K562 (cell line): ENCODE measurements at regions not wholly inside any gene's neighbourhood (a gene's known extent, or its start where the extent isn't known, plus 50 kb on each side); places are given as distances from the start of the nearest gene placed in this dataset.
A peak's percentile ranks its signal among the peaks of the same experiment; 100 is the strongest.

Experiments used
- ATAC-seq: fragments of 200-7000 bp; cut with Tn5 transposase; 3 replicates; pipeline ENCODE4 v1.9.1; 2020; ENCODE audit warnings: moderate library complexity
- BruUV-seq: library from RNA; stranded (reverse); fragments of 400-500 nt; replicated peaks from 2 replicates; lab custom pipeline; 2021; lab: Mats Ljungman, UMichigan
- CTCF ChIA-PET: fragments of 300-600 bp; formaldehyde crosslinking; extraction: SDS; loops from one replicate; lab custom pipeline; 2021; ENCODE audit warnings: low intra/inter-chr PET ratio; lab: Yijun Ruan, JAX
- POLR2A ChIA-PET: fragments of 300-600, 350-650 bp; sonication (Branson Sonifier 250); formaldehyde crosslinking; extraction: SDS; loops from one replicate; lab custom pipeline; 2021; ENCODE audit warnings: antibody characterized with exemption, inconsistent platforms; lab: Yijun Ruan, JAX
- DNase-seq, 4 experiments: peaks; one replicate each; pipeline versions ENCODE4 v3.0.0 to v3.0.0-alpha.2; 2011 to 2018; ENCODE audit warnings: low spot score in 3 of 4, mixed read lengths in 3 of 4; ENCODE audit errors: extremely low read depth in 1 of 4
- FAIRE-seq: peaks from 2 replicates; lab custom pipeline; 2011; peaks lifted over from hg19 to GRCh38; lab: Jason Lieb, UNC
- H2AFZ ChIP-seq: 2 replicates; pipeline ENCODE4 v1.6.0; 2011; ENCODE audit warnings: low read depth, low read length, control low read depth, inconsistent platforms
- H3K27ac ChIP-seq: fragments of 200-600 bp; 3 replicates; pipeline ENCODE4 v1.8.0; 2011; ENCODE audit warnings: low read depth, mild to moderate bottlenecking, control low read depth, inconsistent platforms, low read length, moderate library complexity, mixed read lengths; ENCODE audit errors: extremely low read depth
- H3K27me3 ChIP-seq, 2 experiments: fragments of 300-600 bp in 1 of 2; 2 replicates in 1 of 2; 3 replicates in 1 of 2; pipeline versions ENCODE4 v1.6.0 to v1.8.0; 2011; ENCODE audit warnings: inconsistent platforms in 2 of 2, low read length in 2 of 2, mild to moderate bottlenecking in 1 of 2, mixed read lengths in 1 of 2, moderate library complexity in 1 of 2; ENCODE audit not compliant: control insufficient read depth in 2 of 2, insufficient read depth in 2 of 2
- H3K36me3 ChIP-seq: fragments of 300-600 bp; 3 replicates; pipeline ENCODE4 v1.8.0; 2011; ENCODE audit warnings: mild to moderate bottlenecking, low read length, inconsistent platforms; ENCODE audit not compliant: control insufficient read depth, insufficient read depth
- H3K4me1 ChIP-seq, 2 experiments: fragments of 200-600 bp in 1 of 2; replicated peaks in 1 of 2; 2 replicates in 1 of 2; 3 replicates in 1 of 2; pipeline versions ENCODE4 v1.5.1 to v1.8.0; 2011; ENCODE audit warnings: inconsistent platforms in 2 of 2, low read length in 2 of 2, mild to moderate bottlenecking in 1 of 2, mixed read lengths in 1 of 2, moderate library complexity in 1 of 2; ENCODE audit not compliant: control insufficient read depth in 2 of 2, insufficient read depth in 2 of 2
- H3K4me2 ChIP-seq: 2 replicates; pipeline ENCODE4 v1.6.1; 2011; ENCODE audit warnings: low read length, control low read depth, inconsistent platforms, mixed read lengths; ENCODE audit not compliant: insufficient read depth
- H3K4me3 ChIP-seq: fragments of 200-600 bp; sonication (generic), shearing (Covaris generic); 2 replicates; pipeline ENCODE4 v1.5.1; 2016; ENCODE audit warnings: control low read depth, inconsistent platforms
- H3K79me2 ChIP-seq: fragments of 200-600 bp; 3 replicates; pipeline ENCODE4 v1.8.0; 2011; ENCODE audit warnings: low read length, inconsistent platforms; ENCODE audit not compliant: control insufficient read depth, insufficient read depth
- H3K9ac ChIP-seq, 2 experiments: 2 replicates each; pipeline versions ENCODE4 v1.6.0 to v1.6.1; 2011; ENCODE audit warnings: low read depth in 2 of 2, low read length in 2 of 2, control low read depth in 1 of 2, inconsistent platforms in 1 of 2, mild to moderate bottlenecking in 1 of 2, mixed read lengths in 1 of 2; ENCODE audit not compliant: insufficient read depth in 1 of 2
- H3K9me1 ChIP-seq: one replicate; pipeline ENCODE4 v1.6.0; 2011; ENCODE audit warnings: inconsistent platforms, mild to moderate bottlenecking, low read length, moderate library complexity; ENCODE audit not compliant: control insufficient read depth, insufficient read depth
- H3K9me3 ChIP-seq: replicated peaks from 2 replicates; pipeline ENCODE4 v1.5.1; 2011; ENCODE audit warnings: low read depth, low read length, inconsistent platforms; ENCODE audit not compliant: control insufficient read depth, insufficient read depth
- H4K20me1 ChIP-seq: replicated peaks from 2 replicates; pipeline ENCODE4 v1.6.1; 2011; ENCODE audit warnings: low read length, inconsistent platforms, mixed read lengths; ENCODE audit not compliant: control insufficient read depth, insufficient read depth
- C11orf30 ChIP-seq: fragments of 450-650 bp; IDR thresholded peaks from 2 replicates; pipeline ENCODE4 v1.6.1; 2016; ENCODE audit warnings: low read depth, mild to moderate bottlenecking
- POLR3G ChIP-seq: IDR thresholded peaks from 2 replicates; pipeline ENCODE4 v1.6.1; 2011; ENCODE audit not compliant: insufficient read length, insufficient replicate concordance; ENCODE audit errors: extremely low read depth
- ZKSCAN1 ChIP-seq: fragments of 150-350 bp; IDR thresholded peaks from 2 replicates; pipeline ENCODE4 v1.6.1; 2016; ENCODE audit warnings: low read depth, low read length
- WGBS: fragments of 100-300 bp; shearing (Covaris generic); methylation state at CpG from one replicate; pipeline ENCODE4 v1.1.6; 2016; ENCODE audit warnings: low coverage, mixed read lengths; ENCODE audit not compliant: insufficient coverage; ENCODE audit errors: missing lambda C conversion rate; 5-methylcytosine and 5-hydroxymethylcytosine counted together
- in situ Hi-C: fragments of 300-500 bp; cut with MboI; formaldehyde crosslinking; loops from 4 replicates; pipeline ENCODE4 v1.15.0; 2018; ENCODE audit warnings: inconsistent platforms, mixed read lengths
- intact Hi-C: fragments of 100-400 bp; cut with micrococcal nuclease; formaldehyde crosslinking; loops from 2 replicates; pipeline ENCODE4 v1.14.2; 2022

- no peak overlapping the region for H3K9ac ChIP-seq
- no TSS peak for BruUV-seq
- H3K36me3 ChIP-seq, result no peaks in the 10 kb centered on the region
- intact Hi-C loops, result no loop called here
- H3K79me2 ChIP-seq, result no peaks in the 10 kb centered on the region
- H3K4me2 ChIP-seq, result no peak overlapping the region
- H3K4me3 ChIP-seq, result no peak overlapping the region
- no peak for FAIRE-seq
- no peak overlapping the region for H3K27ac ChIP-seq
- in situ Hi-C loops, result no loop called here
- H3K9me1 ChIP-seq, result no peaks in the 10 kb centered on the region
- CTCF ChIA-PET, result no interaction called here
- ATAC-seq, result no peak
- POLR2A ChIA-PET, result no interaction called here
- DNase-seq, result no peak
- H3K4me1 ChIP-seq, result no peaks in the 10 kb centered on the region
- no peaks in the 10 kb centered on the region for H4K20me1 ChIP-seq
- TF ChIP-seq POLR3G, result no peak
- no peak overlapping the region for H2AFZ ChIP-seq
- H3K27me3 ChIP-seq, result no peaks in the 10 kb centered on the region
- 0% methylated on average over 2 of the region's 2 CpGs for WGBS
- no peaks in the 10 kb centered on the region for H3K9me3 ChIP-seq
Observed at GRCh38 chr18:61982475-61982874, 89.7 kb upstream of the RNF152 start.

- Histone ChIP-seq H2AFZ (no peak overlapping the region), H3K27ac (no peak overlapping the region), H3K9me3 (no peaks in the 10 kb centered on the region), H3K4me1 (no peaks in the 10 kb centered on the region), H3K9me1 (no peaks in the 10 kb centered on the region), H3K4me3 (no peak overlapping the region), H3K9ac (no peak overlapping the region), H3K79me2 (no peaks in the 10 kb centered on the region), H4K20me1 (no peaks in the 10 kb centered on the region), H3K36me3 (no peaks in the 10 kb centered on the region), H3K27me3 (no peaks in the 10 kb centered on the region), H3K4me2 (no peak overlapping the region)
- CTCF ChIA-PET, result no interaction called here
- BruUV-seq, result no TSS peak
- ATAC-seq (no peak), FAIRE-seq (no peak), DNase-seq (no peak)
- in situ Hi-C loops, result no loop called here
- POLR2A ChIA-PET, result no interaction called here
- TF ChIP-seq ZKSCAN1, result no peak
- TF ChIP-seq C11orf30, result 0 out of 2 replicates have a peak, but pooled peaks have one; percentile 8
- intact Hi-C loops, result no loop called here
- 6% methylated on average over 2 of the region's 2 CpGs for WGBS
Observed at GRCh38 chr18:61980355-61980754, 87.5 kb upstream of the RNF152 start.
